NCI-H2081 treated with DMSO at 0.1 percent for 48 hours (cell line): ENCODE measurements at regions not wholly inside any gene's neighbourhood (a gene's known extent, or its start where the extent isn't known, plus 50 kb on each side); places are given as distances from the start of the nearest gene placed in this dataset.
"Not testable (repeated sequence)": the region's sequence is repeated elsewhere in the genome, so short reads cannot be mapped to it uniquely, and the experiment has no call there.

Source experiments
- DNase-seq: peaks from one replicate; lab custom pipeline; 2025; lab: John Stamatoyannopoulos, UW

DNA sequence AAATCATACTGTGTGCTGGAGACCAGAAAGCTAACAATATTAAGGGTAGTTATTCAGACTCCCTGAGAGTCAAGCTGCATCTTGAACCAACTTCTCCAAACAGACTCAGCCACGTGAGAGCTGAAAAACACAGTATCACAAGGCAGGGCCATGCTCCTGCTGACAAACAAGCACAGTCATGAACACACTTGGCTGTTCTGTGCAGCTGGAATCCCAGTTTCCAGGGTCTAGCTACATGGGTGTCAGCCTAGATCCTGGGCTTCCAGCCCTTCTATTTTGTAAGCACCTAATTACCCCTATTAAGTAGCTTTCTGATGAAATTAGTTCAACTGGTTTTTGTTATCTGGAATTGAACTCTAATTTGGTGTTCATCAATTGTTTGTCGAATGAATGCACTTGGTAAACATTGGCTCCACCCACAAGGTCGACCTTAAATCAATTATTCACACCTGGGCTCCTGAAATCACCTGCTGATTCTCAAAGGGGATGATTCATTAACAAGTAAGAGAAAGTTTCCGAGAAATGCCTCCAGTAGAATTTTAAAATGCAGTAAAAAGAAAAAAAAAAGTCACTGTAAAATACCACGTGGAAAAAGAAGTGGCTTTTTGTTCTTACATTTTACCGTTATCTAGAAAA is 179.3 kb downstream of the ZC3H11B start:
- DNase-seq, result no peak

DNA sequence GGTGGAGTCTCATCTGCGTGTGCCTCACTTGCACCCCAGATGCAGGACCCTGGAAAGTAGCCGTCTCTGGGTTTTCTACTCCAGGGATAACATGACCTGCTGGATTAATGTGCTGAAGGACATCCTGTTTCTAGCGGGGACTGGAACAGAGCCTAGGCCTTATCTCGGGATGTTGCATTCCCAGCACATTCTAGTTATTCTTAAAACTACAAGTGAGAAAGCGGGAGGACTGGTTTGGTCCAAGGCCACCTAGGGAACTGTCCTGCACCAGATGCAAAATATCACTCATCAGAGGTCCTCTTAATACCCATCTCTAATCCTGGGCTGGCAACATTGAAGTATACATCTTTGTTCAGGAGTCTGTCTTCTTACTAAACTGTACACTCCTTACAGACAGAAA is 179.9 kb downstream of the ZC3H11B start:
- no peak for DNase-seq

GRCh38 chr1:219432191-219432606 is 180.7 kb downstream of the ZC3H11B start:
- no peak for DNase-seq

GRCh38 chr1:219430419-219430818 is 182.5 kb downstream of the ZC3H11B start:
- no peak for DNase-seq

DNA sequence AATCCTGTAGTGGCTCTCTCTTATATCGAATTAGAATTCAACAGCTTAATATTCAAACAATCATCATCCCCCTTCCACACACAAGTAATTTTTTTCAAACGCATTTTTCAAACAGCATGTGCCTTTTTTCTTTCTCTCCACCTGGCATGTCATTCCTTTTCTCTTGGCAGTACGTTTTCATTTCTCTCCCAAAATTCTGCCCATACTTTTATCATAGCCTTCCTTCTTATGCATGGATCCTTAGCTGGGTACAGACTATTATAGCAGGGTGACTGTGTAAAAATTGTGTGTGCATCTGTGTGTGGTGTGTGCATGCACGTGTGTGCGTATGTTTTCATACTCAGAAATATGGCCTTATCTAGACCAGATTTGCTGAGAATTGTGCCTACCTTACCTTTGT is 184.3 kb downstream of the ZC3H11B start:
- DNase-seq, result no peak

- no peak for DNase-seq
Measured at GRCh38 chr1:219427989-219428388, 184.9 kb downstream of the ZC3H11B start.

- DNase-seq, result no peak
Measured at GRCh38 chr1:219427403-219427802, 185.5 kb downstream of the ZC3H11B start.

DNA sequence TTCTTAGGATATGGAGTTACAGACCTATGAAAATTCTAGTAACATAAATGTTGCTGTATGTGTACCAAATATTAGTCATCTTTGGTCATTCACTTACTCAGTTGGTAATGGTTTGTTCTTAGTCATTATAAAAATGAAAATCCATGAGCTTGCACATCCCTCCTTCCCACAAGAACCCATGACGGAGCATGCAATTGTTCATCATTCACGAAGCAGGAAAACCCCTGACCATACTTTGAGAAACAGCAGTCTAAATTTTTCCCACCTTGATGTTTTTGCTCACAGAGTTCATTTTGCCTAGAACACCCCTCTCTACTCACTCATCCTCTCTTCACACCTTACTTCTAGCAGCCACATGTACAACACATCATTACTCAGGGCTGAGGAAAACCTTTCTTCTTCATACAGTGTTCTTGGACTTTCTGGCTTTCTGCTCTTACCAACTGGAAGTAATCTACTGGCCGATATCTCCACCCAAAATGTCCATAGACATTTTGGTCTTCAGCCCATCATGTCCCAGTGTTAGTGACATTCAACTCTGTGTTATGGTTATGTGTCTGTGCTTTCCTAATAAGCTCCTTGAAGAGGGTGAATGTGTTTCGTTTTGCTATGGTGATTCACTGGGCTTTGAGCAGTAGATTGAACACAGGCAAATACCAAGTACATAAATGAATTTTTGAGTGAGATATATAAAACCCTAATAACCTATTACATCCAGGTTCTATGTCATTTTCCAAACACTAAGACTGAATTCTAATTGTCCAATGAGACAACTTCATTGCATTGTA is 189.9 kb downstream of the ZC3H11B start:
- DNase-seq, result no peak

- DNase-seq, result no peak
Measured at GRCh38 chr1:219420913-219421312, 192.0 kb downstream of the ZC3H11B start.

GRCh38 chr1:219419860-219420259 is 193.0 kb downstream of the ZC3H11B start:
- DNase-seq, result no peak

DNA sequence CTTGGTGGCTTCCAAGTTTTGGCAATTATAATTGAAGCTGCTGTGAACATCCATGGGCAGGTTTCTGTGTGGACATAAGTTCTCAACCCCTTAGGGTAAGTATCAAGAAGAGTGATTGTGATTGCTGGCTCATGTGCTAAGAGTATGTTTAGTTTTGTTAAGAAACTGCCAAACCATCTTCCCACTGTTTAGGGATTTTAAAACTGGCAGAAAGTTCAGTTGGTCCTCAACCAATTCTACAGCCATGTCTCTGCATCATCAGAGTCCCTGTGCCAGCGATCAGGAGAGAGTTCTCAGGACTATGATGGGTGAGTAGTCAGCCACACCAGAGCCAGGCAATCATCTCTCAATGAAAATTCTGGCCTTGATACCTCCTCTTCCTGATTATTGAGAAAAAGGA is 193.8 kb downstream of the ZC3H11B start:
- no peak for DNase-seq

GRCh38 chr1:219417610-219418009 is 195.3 kb downstream of the ZC3H11B start:
- DNase-seq, result no peak

DNA sequence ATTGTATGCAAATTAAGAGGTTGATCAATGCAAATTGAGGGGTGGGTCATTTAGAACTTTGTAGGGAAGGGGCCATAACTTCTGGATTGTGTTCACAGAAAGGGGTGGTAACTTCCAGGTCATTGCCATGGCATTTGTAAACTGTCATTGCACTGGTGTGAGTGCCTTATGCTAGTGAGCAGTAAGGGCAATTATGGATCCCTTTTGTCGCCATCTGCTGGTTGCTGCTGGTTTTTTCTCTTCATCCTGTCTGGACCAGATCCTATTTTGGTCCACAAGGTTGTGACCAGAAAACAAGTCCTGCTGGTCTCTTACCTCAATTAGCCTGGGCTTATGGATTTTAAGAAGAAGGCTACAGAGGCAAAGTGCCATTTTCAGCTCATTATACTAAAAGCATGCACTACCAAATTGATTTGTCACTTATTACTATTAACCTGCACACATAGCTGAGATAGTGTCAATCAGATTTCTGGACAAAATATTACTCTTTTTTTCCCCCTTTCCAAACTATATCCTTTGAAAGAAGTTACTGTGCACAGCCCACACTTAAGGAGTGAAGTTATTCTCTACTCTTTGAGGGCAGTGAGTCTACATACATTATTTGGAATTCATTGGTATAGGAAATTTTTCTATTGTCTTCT is 196.2 kb downstream of the ZC3H11B start:
- peak; percentile 14 for DNase-seq

DNA sequence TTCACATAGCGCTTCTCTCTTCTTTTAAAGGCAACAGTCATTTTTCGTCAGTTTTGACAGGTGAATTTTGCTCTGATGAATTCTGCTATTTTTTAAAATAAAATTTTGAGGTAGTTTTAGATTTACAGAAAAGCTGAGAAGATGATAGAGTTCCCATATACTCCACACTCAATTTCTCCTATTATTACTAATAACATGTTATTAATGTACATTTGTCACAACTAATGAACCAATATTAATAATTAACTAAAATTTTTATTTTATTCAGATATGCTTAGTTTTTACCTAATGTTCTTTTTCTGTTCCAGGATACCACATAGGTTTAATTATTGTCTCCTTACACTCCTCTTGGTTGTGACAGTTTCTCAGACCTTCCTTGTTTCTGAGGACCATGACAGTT is 197.0 kb downstream of the ZC3H11B start:
- no peak for DNase-seq

DNA sequence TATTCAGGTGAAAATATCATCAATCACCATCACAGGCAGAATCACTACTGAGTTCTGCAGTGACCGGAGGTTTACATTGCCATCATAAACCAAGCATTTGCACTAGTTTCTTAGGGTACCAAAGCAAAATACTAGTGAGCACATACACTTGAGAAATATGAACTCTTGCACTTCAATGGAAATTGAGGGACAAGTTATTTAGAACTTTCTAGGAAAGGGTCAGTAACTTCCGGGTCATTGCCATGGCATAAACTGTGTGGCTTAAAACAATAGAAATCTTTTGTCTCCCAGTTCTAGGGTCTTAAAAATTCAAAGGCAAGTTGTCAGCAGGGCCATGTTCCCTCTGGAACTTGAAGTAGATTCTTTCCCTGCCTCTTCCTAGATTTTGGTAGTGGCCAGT is 197.5 kb downstream of the ZC3H11B start:
- DNase-seq, result no peak

- DNase-seq, result no peak
Measured at GRCh38 chr1:219414250-219414649, 198.7 kb downstream of the ZC3H11B start.

- no peak for DNase-seq
Measured at GRCh38 chr1:219413536-219413935, 199.4 kb downstream of the ZC3H11B start.

DNA sequence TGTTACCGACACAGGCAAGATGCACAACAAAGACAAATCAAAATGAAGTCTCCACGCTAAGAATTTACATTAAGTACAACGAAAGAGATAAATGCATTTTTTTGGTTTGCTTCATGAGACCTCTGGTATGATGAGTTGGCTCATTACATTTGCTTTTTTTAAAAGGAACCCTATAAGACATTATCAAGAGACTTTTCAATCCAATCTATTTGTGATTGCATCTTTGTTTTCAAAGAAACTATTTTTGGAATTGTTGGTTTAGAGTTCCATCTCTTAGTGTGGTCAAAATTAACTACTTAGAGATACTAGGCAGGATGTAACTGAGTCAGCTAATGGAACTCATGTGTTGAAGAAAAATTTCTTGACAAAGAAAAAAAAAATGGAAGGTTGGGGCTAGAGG is 200.1 kb downstream of the ZC3H11B start:
- DNase-seq, result no peak

DNA sequence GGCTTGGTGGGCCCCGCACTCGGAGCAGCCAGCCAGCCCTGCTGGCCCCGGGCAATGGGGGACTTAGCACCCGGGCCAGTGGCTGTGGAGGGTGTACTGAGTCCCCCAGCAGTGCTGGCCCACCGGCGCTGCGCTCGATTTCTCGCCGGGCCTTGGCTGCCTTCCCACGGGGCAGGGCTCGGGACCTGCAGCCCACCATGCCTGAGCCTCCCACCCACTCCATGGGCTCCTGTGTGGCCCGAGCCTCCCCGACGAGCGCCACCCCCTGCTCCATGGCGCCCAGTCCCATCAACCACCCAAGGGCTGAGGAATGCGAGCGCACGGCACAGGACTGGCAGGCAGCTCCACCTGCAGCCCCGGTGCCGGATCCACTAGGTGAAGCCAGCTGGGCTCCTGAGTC is 202.2 kb downstream of the ZC3H11B start:
- DNase-seq, result not testable (repeated sequence)

- no peak for DNase-seq
Measured at GRCh38 chr1:219405531-219406331, 207.2 kb downstream of the ZC3H11B start.

- no peak for DNase-seq
Measured at GRCh38 chr1:219404629-219405028, 208.3 kb downstream of the ZC3H11B start.

- DNase-seq, result no peak
Measured at GRCh38 chr1:219402925-219403324, 210.0 kb downstream of the ZC3H11B start.
